Inflammatory macrophage treated with lipopolysaccharide for 1 hour (primary cell): ENCODE measurements at regions not wholly inside any gene's neighbourhood (a gene's known extent, or its start where the extent isn't known, plus 50 kb on each side); places are given as distances from the start of the nearest gene placed in this dataset.
A peak's percentile ranks its signal among the peaks of the same experiment; 100 is the strongest.

Experiments used
- DNase-seq, 2 donors: peaks; one replicate each; pipeline ENCODE4 v3.0.0-alpha.2; 2020 to 2022

GRCh38 chr11:95577716-95578460 lies 211.7 kb downstream of the FAM76B start:
- DNase-seq: peak; percentile 70 to 77

- DNase-seq: no peak
These were observed 213.3 kb downstream of the FAM76B start for GRCh38 chr11:95576146-95576845.

GRCh38 chr11:95575517-95575916 lies 214.1 kb downstream of the FAM76B start:
- no peak for DNase-seq

- DNase-seq: no peak
These were observed 217.8 kb downstream of the FAM76B start for GRCh38 chr11:95571718-95572260.

GRCh38 chr11:95570845-95571244 lies 218.7 kb downstream of the FAM76B start:
- DNase-seq: no peak

GRCh38 chr11:95569207-95569606 lies 220.4 kb downstream of the FAM76B start:
- no peak for DNase-seq

- DNase-seq: no peak
These were observed 221.3 kb downstream of the FAM76B start for GRCh38 chr11:95568281-95568680.

- DNase-seq: no peak
These were observed 221.9 kb downstream of the FAM76B start for GRCh38 chr11:95567685-95568084.

GRCh38 chr11:95566211-95566610 lies 223.4 kb downstream of the FAM76B start:
- DNase-seq: no peak

- DNase-seq: no peak
These were observed 223.8 kb downstream of the FAM76B start for GRCh38 chr11:95565724-95566141.

GRCh38 chr11:95563859-95564258 lies 225.7 kb downstream of the FAM76B start:
- no peak for DNase-seq

- DNase-seq: no peak
These were observed 226.4 kb downstream of the FAM76B start for GRCh38 chr11:95563173-95563572.

GRCh38 chr11:95562196-95562921 lies 227.2 kb downstream of the FAM76B start:
- DNase-seq: no peak

- DNase-seq: no peak
These were observed 229.7 kb downstream of the FAM76B start for GRCh38 chr11:95559899-95560298.

GRCh38 chr11:95557376-95557775 lies 232.2 kb downstream of the FAM76B start:
- DNase-seq: no peak

GRCh38 chr11:95556342-95557163 lies 233.0 kb downstream of the FAM76B start:
- DNase-seq: peak; percentile 53 to 56

GRCh38 chr11:95556011-95556341 lies 233.6 kb downstream of the FAM76B start:
- peak in 1 of 2 donors; percentile 76 for DNase-seq

GRCh38 chr11:95554911-95555310 lies 234.7 kb downstream of the FAM76B start:
- no peak for DNase-seq

GRCh38 chr11:95549301-95549700 lies 240.3 kb downstream of the FAM76B start:
- DNase-seq: no peak

GRCh38 chr11:95548416-95548815 lies 241.2 kb downstream of the FAM76B start:
- no peak for DNase-seq

- no peak for DNase-seq
These were observed 241.6 kb downstream of the FAM76B start for GRCh38 chr11:95547976-95548375.

- no peak for DNase-seq
These were observed 242.4 kb downstream of the FAM76B start for GRCh38 chr11:95547186-95547585.
